Right atrium auricular region (tissue), 2 donors: ENCODE measurements at regions not wholly inside any gene's neighbourhood (a gene's known extent, or its start where the extent isn't known, plus 50 kb on each side); places are given as distances from the start of the nearest gene placed in this dataset.
"Not testable (repeated sequence)": the region's sequence is repeated elsewhere in the genome, so short reads cannot be mapped to it uniquely, and the experiment has no call there.

ENCODE experiments used
- DNase-seq: peaks from one replicate; pipeline ENCODE4 v3.0.0-alpha.2; 2019; ENCODE audit warnings: low spot score
- H3K27ac ChIP-seq, 2 donors: fragments of 200-600 bp; sonication (generic); 1 replicate in 1 of 2; 2 replicates in 1 of 2; pipeline ENCODE4 v1.5.1; 2016 to 2019
- H3K27me3 ChIP-seq, 2 donors: fragments of 200-600 bp; sonication (generic); one replicate each; pipeline versions ENCODE4 v1.5.1 to v1.6.0; 2017 to 2019
- H3K36me3 ChIP-seq: fragments of 200-600 bp; sonication (generic); one replicate; pipeline ENCODE4 v1.5.1; 2016
- H3K4me1 ChIP-seq, 2 donors: fragments of 200-600 bp; sonication (generic); one replicate each; pipeline versions ENCODE4 v1.5.1 to v1.6.0; 2017 to 2019
- H3K4me3 ChIP-seq, 2 donors: fragments of 200-600 bp; sonication (generic); 1 replicate in 1 of 2; 2 replicates in 1 of 2; pipeline ENCODE4 v1.5.1; 2017 to 2019; ENCODE audit warnings: mild to moderate bottlenecking in 1 of 2, moderate library complexity in 1 of 2
- H3K9me3 ChIP-seq, 2 donors: fragments of 200-600 bp; sonication (generic); one replicate each; pipeline ENCODE4 v1.5.1; 2019
- TF ChIP-seq, protein P1 (sequence below), 2 donors: fragments of 200-600 bp; sonication (generic); IDR thresholded peaks; one replicate each; pipeline ENCODE4 v1.5.1; 2019; ENCODE audit warnings: antibody characterized with exemption in 2 of 2

DNA sequence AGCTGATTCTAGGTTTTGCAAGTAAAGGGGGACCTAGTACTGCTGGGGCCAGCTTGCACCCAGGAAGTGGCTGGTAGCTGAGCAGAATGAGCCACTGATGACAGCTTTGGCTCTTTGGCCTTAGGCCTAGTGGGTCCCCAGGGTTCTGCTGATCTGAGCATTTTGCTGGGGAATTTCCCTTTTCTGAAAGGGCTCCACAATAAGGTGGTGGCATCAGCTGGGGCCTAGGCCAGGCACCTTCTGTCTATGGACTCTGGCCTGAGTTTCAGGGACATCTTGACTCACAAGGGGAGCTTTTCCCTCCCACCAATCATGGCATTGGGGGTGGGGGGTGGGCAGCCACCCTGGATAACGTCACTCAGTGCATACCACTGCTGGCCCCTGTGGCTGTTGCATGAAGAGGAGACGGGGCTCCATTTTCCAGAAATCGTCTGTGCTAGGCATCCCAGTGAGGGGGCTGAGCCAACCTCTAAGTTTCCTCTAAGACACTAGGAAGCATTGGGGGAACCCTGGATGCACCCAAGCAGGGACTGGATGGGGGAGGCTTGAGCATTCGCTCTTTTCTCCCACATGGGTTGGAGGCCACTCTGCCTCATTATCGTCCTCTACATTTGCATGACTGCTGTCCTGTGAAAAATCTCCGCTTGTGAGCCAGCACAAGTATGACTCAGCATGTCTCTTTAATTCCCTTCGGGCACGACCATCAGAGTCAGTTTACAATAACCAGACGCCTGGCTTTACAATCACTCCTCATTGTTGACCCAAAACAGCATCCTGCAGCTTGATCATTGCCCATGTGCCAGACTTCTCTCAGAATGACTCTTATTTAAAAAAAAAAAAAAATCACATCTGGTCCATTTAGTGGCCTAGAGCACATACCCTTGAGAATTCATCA is 145.0 kb upstream of the THY1 start:
- Histone ChIP-seq H3K36me3 (no peaks in the 10 kb centered on the region), H3K27ac (no peak overlapping the region), H3K4me3 (no peak overlapping the region), H3K9me3 (no peaks in the 10 kb centered on the region), H3K27me3 (no peaks in the 10 kb centered on the region), H3K4me1 (peaks cover 0 to 14% of the 10 kb centered on the region in 2 donors)
- no peak for DNase-seq
- TF ChIP-seq, protein P1, sequence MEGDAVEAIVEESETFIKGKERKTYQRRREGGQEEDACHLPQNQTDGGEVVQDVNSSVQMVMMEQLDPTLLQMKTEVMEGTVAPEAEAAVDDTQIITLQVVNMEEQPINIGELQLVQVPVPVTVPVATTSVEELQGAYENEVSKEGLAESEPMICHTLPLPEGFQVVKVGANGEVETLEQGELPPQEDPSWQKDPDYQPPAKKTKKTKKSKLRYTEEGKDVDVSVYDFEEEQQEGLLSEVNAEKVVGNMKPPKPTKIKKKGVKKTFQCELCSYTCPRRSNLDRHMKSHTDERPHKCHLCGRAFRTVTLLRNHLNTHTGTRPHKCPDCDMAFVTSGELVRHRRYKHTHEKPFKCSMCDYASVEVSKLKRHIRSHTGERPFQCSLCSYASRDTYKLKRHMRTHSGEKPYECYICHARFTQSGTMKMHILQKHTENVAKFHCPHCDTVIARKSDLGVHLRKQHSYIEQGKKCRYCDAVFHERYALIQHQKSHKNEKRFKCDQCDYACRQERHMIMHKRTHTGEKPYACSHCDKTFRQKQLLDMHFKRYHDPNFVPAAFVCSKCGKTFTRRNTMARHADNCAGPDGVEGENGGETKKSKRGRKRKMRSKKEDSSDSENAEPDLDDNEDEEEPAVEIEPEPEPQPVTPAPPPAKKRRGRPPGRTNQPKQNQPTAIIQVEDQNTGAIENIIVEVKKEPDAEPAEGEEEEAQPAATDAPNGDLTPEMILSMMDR (IDR thresholded peaks at IDR 0.05) = no peak

DNA sequence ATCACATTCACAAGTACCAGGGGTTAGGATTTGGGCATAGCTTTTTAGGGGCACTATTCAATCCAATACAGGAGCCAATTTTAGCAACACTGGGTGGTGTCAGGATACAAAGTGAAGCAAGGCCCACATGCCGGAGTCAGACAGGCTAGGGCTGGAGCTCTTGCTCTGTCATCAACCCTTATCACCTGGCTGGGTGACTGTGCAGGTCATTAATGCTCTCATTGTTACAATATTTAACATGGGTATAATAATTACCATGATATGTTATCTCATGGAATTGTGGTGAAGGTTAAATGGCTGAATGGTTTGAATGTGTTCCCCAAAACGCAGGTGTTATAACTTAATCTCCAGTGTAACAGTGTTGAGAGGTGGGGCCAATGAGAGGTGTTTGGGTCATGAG is 143.3 kb upstream of the THY1 start:
- H3K27me3 ChIP-seq = no peaks in the 10 kb centered on the region
- no peak for DNase-seq
- TF ChIP-seq, protein P1 (IDR thresholded peaks at IDR 0.05) = no peak

DNA sequence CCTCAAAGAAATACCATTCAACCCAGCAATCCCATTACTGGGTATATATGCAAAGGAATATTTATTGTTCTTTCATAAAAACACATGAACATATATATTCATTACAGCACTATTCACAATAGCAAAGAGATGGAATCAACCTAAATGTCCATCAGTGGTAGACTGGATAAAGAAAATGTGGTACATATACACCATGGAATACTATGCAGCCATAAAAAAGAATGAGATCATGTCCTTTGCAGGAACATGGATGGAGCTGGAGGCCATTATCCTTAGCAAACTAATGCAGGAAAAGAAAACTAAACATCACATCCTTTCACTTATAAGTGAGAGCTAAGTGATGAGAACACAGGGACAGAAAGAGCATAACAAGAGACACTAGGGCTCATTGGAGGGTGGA is 142.7 kb upstream of the THY1 start:
- not testable (repeated sequence) for DNase-seq, H3K9me3 ChIP-seq, H3K36me3 ChIP-seq, H3K27ac ChIP-seq, H3K27me3 ChIP-seq, H3K4me3 ChIP-seq
- H3K4me1 ChIP-seq = peaks cover 0 to 14% of the 10 kb centered on the region in 2 donors

More for the DNA sequence above, 143.3 kb upstream of the THY1 start:
- no peaks in the 10 kb centered on the region for H3K9me3 ChIP-seq
- H3K27ac ChIP-seq = no peak overlapping the region
- no peak overlapping the region for H3K4me3 ChIP-seq
- H3K36me3 ChIP-seq = no peaks in the 10 kb centered on the region
- H3K4me1 ChIP-seq = peaks cover 0 to 14% of the 10 kb centered on the region in 2 donors

DNA sequence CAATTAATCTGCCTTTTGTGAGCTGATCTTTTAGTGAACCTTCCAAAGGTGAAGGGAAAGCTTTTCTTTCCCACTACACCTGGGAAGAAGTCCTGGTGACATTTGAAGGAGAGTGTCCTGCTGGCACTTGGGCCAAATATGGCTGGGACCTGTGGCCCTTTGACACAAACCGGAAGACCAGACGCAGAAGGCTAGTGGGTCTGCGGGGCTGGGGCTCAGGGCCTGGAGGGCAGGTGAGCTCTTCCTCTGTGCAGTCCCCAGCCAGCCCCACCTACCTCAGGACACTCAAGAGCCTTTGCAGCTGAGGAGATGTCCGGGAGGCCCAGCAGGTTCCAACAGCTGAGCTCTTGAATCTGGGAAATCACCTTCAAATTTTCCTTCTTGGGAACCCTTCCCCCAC is 138.0 kb upstream of the THY1 start:
- H3K36me3 ChIP-seq = no peaks in the 10 kb centered on the region
- H3K4me3 ChIP-seq = no peak overlapping the region
- DNase-seq = no peak
- no peaks in the 10 kb centered on the region for H3K4me1 ChIP-seq
- H3K27ac ChIP-seq = no peak overlapping the region
- H3K9me3 ChIP-seq = peaks cover 0 to 3% of the 10 kb centered on the region in 2 donors
- TF ChIP-seq, protein P1 (IDR thresholded peaks at IDR 0.05) = no peak
- no peaks in the 10 kb centered on the region for H3K27me3 ChIP-seq

DNA sequence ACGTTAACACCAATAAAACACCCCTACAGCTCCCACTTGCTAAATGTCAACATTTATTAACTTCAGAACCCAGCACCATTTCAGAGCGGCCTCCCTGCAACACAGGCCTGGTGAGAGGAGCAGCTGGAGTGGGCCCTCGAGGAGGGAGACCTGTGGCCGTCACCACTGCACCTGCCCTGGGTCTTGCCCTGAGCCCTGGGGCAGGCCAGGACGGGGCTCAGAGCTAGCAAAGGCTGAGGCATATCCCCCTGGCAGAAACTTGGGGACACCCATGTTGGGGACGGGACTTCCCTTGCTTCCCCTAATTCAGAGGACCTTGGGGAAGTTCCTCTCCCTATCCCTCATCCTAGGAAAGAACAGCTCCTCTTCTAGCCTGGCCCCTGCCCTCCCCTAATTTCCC is 137.3 kb upstream of the THY1 start:
- H3K4me1 ChIP-seq = no peaks in the 10 kb centered on the region
- TF ChIP-seq, protein P1 (IDR thresholded peaks at IDR 0.05) = no peak
- no peak for DNase-seq
- no peaks in the 10 kb centered on the region for H3K27me3 ChIP-seq
- no peaks in the 10 kb centered on the region for H3K36me3 ChIP-seq
- H3K9me3 ChIP-seq = peaks cover 0 to 10% of the 10 kb centered on the region in 2 donors
- H3K4me3 ChIP-seq = no peak overlapping the region
- H3K27ac ChIP-seq = no peak overlapping the region

DNA sequence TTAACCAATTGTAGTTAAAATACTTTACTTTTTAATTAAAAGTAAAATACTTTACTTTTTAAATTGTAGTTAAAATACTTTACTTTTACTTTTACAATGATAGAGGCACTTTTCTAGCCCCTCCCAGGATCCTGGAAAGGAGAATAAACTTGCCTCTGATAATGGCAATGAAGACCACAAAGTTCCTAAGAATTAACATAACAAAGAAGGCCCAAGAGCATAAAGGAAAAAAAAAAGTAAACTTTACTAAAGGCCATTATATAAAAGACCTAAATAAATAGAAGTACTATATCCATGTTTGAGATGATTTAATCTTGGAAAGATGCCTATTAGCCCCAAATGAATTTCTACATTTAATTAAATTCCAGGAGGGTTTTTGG is 129.1 kb upstream of the THY1 start:
- peaks cover 0 to 17% of the 10 kb centered on the region in 2 donors for H3K9me3 ChIP-seq
- H3K4me1 ChIP-seq = no peaks in the 10 kb centered on the region
- TF ChIP-seq, protein P1 (IDR thresholded peaks at IDR 0.05) = no peak
- H3K4me3 ChIP-seq = no peak overlapping the region
- no peaks in the 10 kb centered on the region for H3K36me3 ChIP-seq
- H3K27me3 ChIP-seq = no peaks in the 10 kb centered on the region
- DNase-seq = no peak
- no peak overlapping the region for H3K27ac ChIP-seq
